Endothelial cell of umbilical vein (primary cell): ENCODE measurements at regions not wholly inside any gene's neighbourhood (a gene's known extent, or its start where the extent isn't known, plus 50 kb on each side); places are given as distances from the start of the nearest gene placed in this dataset.

ENCODE experiments used
- GATA2 ChIP-seq: IDR thresholded peaks from 2 replicates; pipeline ENCODE4 v1.7.0; 2011; ENCODE audit warnings: low read depth, mild to moderate bottlenecking, moderate library complexity, mixed read lengths, low read length; ENCODE audit not compliant: insufficient read length, insufficient read depth
- JUN ChIP-seq: IDR thresholded peaks from 2 replicates; pipeline ENCODE4 v1.6.1; 2011; ENCODE audit warnings: borderline replicate concordance, low read depth; ENCODE audit not compliant: insufficient read length, insufficient read depth
- MYC ChIP-seq: IDR thresholded peaks from one replicate; pipeline ENCODE4 v1.6.1; 2011; ENCODE audit warnings: mild to moderate bottlenecking, low read depth, low read length
- POLR2AphosphoS5 ChIP-seq: IDR thresholded peaks from 2 replicates; pipeline ENCODE4 v1.6.1; 2012; ENCODE audit warnings: low read depth, mild to moderate bottlenecking, control low read depth, low read length, moderate library complexity; ENCODE audit not compliant: insufficient read depth
- TF ChIP-seq, protein P1 (sequence below), 2 donors: IDR thresholded peaks; 1 replicate in 1 of 2; 2 replicates in 1 of 2; pipeline ENCODE4 v1.5.1; 2011; ENCODE audit warnings: low read length in 2 of 2, mild to moderate bottlenecking in 2 of 2, moderate library complexity in 2 of 2, control low read depth in 1 of 2, inconsistent platforms in 1 of 2, low read depth in 1 of 2; ENCODE audit not compliant: insufficient read depth in 1 of 2; ENCODE audit errors: extremely low read depth in 1 of 2
- TF ChIP-seq, protein P2 (sequence below): IDR thresholded peaks from 2 replicates; pipeline ENCODE4 v1.6.1; 2011; ENCODE audit not compliant: insufficient read depth, insufficient read length

DNA sequence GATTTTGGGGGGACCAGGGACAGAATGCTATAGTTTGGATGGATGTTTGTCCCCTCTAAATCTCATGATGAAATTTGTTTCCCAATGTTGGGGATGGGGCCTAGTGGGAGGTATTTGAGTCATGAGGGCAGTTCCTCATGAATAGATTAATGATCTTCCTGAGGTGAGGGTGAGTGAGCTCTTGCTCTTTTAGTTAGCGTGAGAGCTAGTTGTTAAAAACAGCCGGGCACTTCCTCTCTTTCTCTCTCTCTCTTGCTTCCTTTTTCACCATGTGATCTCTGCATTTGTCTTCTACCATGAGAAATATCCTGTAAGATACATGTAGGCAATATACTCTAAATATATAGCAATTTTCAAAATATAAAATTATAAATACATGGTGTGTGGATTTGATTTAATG, 290.8 kb upstream of the PCDH9 start:
- TF ChIP-seq, protein P1, sequence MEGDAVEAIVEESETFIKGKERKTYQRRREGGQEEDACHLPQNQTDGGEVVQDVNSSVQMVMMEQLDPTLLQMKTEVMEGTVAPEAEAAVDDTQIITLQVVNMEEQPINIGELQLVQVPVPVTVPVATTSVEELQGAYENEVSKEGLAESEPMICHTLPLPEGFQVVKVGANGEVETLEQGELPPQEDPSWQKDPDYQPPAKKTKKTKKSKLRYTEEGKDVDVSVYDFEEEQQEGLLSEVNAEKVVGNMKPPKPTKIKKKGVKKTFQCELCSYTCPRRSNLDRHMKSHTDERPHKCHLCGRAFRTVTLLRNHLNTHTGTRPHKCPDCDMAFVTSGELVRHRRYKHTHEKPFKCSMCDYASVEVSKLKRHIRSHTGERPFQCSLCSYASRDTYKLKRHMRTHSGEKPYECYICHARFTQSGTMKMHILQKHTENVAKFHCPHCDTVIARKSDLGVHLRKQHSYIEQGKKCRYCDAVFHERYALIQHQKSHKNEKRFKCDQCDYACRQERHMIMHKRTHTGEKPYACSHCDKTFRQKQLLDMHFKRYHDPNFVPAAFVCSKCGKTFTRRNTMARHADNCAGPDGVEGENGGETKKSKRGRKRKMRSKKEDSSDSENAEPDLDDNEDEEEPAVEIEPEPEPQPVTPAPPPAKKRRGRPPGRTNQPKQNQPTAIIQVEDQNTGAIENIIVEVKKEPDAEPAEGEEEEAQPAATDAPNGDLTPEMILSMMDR (IDR thresholded peaks at IDR 0.05; ENCODE audit: extremely low read depth in 1 of 2, insufficient read depth in 1 of 2, low read depth in 1 of 2, low read length in 2 of 2) = no peak
- no peak for TF ChIP-seq GATA2
- TF ChIP-seq, protein P2, sequence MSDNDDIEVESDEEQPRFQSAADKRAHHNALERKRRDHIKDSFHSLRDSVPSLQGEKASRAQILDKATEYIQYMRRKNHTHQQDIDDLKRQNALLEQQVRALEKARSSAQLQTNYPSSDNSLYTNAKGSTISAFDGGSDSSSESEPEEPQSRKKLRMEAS = no peak
- no peak for TF ChIP-seq POLR2AphosphoS5
- no peak for TF ChIP-seq JUN
- no peak for TF ChIP-seq MYC
